Smooth muscle cell (in vitro differentiated cells): ENCODE measurements at regions not wholly inside any gene's neighbourhood (a gene's known extent, or its start where the extent isn't known, plus 50 kb on each side); places are given as distances from the start of the nearest gene placed in this dataset.

Source experiments
- DNase-seq: peaks from one replicate; lab custom pipeline; 2025; ENCODE audit not compliant: unreplicated experiment; lab: John Stamatoyannopoulos, UW
- H2AFZ ChIP-seq: fragments of 200-600 bp; sonication (generic); 2 replicates; pipeline ENCODE4 v1.6.0; 2016; ENCODE audit warnings: antibody characterized with exemption, low read depth, mild to moderate bottlenecking
- H3F3A ChIP-seq: fragments of 200-600 bp; sonication (generic); 2 replicates; pipeline ENCODE4 v1.6.0; 2017; ENCODE audit warnings: antibody characterized with exemption, low read depth
- H3K27ac ChIP-seq: fragments of 200-600 bp; sonication (generic); 2 replicates; pipeline ENCODE4 v1.5.1; 2016; ENCODE audit warnings: low read depth, mild to moderate bottlenecking
- H3K27me3 ChIP-seq: fragments of 200-600 bp; sonication (generic); 2 replicates; pipeline ENCODE4 v1.6.1; 2016; ENCODE audit warnings: low read depth, mild to moderate bottlenecking
- H3K36me3 ChIP-seq: fragments of 200-600 bp; sonication (generic); 2 replicates; pipeline ENCODE4 v1.5.1; 2016; ENCODE audit warnings: low read depth
- H3K4me1 ChIP-seq: fragments of 200-600 bp; sonication (generic); 2 replicates; pipeline ENCODE4 v1.5.1; 2016; ENCODE audit warnings: low read depth
- H3K4me2 ChIP-seq: fragments of 200-600 bp; sonication (generic); 2 replicates; pipeline ENCODE4 v1.6.0; 2016; ENCODE audit warnings: mild to moderate bottlenecking
- H3K4me3 ChIP-seq: fragments of 200-600 bp; sonication (generic); 2 replicates; pipeline ENCODE4 v1.5.1; 2016; ENCODE audit warnings: mild to moderate bottlenecking
- H3K79me2 ChIP-seq: fragments of 200-600 bp; sonication (generic); 2 replicates; pipeline ENCODE4 v1.6.0; 2016; ENCODE audit warnings: low read depth, mild to moderate bottlenecking
- H3K9ac ChIP-seq: fragments of 200-600 bp; sonication (generic); 2 replicates; pipeline ENCODE4 v1.6.0; 2016; ENCODE audit warnings: low read depth
- H3K9me3 ChIP-seq: fragments of 200-600 bp; sonication (generic); replicated peaks from 2 replicates; pipeline ENCODE4 v1.5.1; 2016; ENCODE audit warnings: low read depth
- H4K20me1 ChIP-seq: fragments of 200-600 bp; sonication (generic); 2 replicates; pipeline ENCODE4 v1.6.0; 2016; ENCODE audit warnings: low read depth
- CTCF ChIP-seq: fragments of 200-600 bp; sonication (generic); IDR thresholded peaks from 2 replicates; pipeline ENCODE4 v1.5.1; 2017; ENCODE audit warnings: borderline replicate concordance, mild to moderate bottlenecking, antibody characterized with exemption; ENCODE audit not compliant: insufficient read depth, poor library complexity, severe bottlenecking
- WGBS: methylation state at CpG from one replicate; pipeline ENCODE4 v1.1.7; 2016; ENCODE audit warnings: low lambda C conversion rate; 5-methylcytosine and 5-hydroxymethylcytosine counted together

DNA sequence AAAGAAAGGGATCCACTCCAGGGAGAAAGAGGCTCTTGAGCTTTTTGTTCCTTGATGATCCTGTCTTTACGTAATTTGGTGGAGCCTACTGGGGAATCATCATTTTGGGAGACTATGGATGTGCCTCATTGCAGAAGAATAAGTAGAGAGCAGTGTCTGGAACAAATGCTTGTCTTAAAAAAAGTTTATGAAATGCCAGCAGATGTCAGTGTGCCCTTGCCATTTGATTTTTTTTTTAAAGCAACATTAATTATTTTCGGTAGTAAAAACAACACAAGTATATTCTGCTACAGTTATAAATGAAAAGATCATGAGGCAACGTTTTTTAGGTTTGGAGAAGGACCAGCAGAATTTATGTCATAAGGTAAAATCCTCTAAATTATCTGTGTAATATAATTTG, 934.8 kb upstream of the EEF2KMT start:
- Histone ChIP-seq H3K79me2 (no peaks in the 10 kb centered on the region), H3K9ac (no peak overlapping the region), H3K36me3 (no peaks in the 10 kb centered on the region), H3F3A (no peaks in the 10 kb centered on the region), H3K4me2 (no peak overlapping the region), H3K4me1 (peaks cover 12% of the 10 kb centered on the region), H4K20me1 (no peaks in the 10 kb centered on the region), H3K9me3 (no peaks in the 10 kb centered on the region), H3K27ac (no peak overlapping the region), H3K27me3 (peaks cover 7% of the 10 kb centered on the region), H3K4me3 (no peak overlapping the region), H2AFZ (no peak overlapping the region)
- no peak for TF ChIP-seq CTCF
- no peak for DNase-seq
- 72% methylated on average over 3 of the region's 3 CpGs for WGBS

DNA sequence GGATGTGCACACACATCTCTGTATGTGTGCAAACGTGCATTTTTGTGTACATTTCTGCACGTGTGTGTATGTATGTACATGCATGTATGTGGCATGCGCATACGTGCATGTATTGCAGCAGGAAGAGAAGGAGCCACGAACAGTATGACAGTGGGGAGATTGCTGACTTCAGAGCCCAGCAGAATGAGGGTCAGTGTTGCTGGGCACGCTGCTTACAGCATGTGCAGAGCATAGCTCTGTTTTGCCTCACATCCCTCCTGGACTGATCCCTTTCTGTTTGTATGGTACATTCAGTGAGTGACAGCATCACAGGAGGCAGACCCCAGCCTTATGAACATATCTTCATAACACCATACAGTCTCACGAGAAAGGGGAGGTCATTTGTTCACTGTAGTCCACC, 934.0 kb upstream of the EEF2KMT start:
- TF ChIP-seq CTCF = no peak
- 48% methylated on average over 7 of the region's 7 CpGs for WGBS
- H3K27me3 ChIP-seq = peaks cover 7% of the 10 kb centered on the region

GRCh38 chr16:6031102-6031501, 933.5 kb upstream of the EEF2KMT start:
- no peak for TF ChIP-seq CTCF
- no peaks in the 10 kb centered on the region for H4K20me1 ChIP-seq
- no peaks in the 10 kb centered on the region for H3K36me3 ChIP-seq
- 84% methylated on average over 5 of the region's 5 CpGs for WGBS
- peaks cover 12% of the 10 kb centered on the region for H3K4me1 ChIP-seq
- no peaks in the 10 kb centered on the region for H3K79me2 ChIP-seq
- no peak overlapping the region for H3K4me3 ChIP-seq
- H3K4me2 ChIP-seq = no peak overlapping the region
- no peak overlapping the region for H3K9ac ChIP-seq
- no peak for DNase-seq
- no peaks in the 10 kb centered on the region for H3K9me3 ChIP-seq
- H2AFZ ChIP-seq = no peak overlapping the region
- H3K27ac ChIP-seq = no peak overlapping the region
- H3K27me3 ChIP-seq = peaks cover 7% of the 10 kb centered on the region
- H3F3A ChIP-seq = no peaks in the 10 kb centered on the region

More for the DNA sequence above, 934.0 kb upstream of the EEF2KMT start:
- peaks cover 12% of the 10 kb centered on the region for H3K4me1 ChIP-seq
- H3K79me2 ChIP-seq = no peaks in the 10 kb centered on the region
- H2AFZ ChIP-seq = no peak overlapping the region
- no peak overlapping the region for H3K4me3 ChIP-seq
- H3K9ac ChIP-seq = no peak overlapping the region
- no peaks in the 10 kb centered on the region for H4K20me1 ChIP-seq
- no peaks in the 10 kb centered on the region for H3K36me3 ChIP-seq
- DNase-seq = no peak
- no peaks in the 10 kb centered on the region for H3F3A ChIP-seq
- H3K4me2 ChIP-seq = no peak overlapping the region
- H3K27ac ChIP-seq = no peak overlapping the region
- no peaks in the 10 kb centered on the region for H3K9me3 ChIP-seq

GRCh38 chr16:6027733-6028132, 930.1 kb upstream of the EEF2KMT start:
- peaks cover 12% of the 10 kb centered on the region for H3K27me3 ChIP-seq
- no peaks in the 10 kb centered on the region for H4K20me1 ChIP-seq
- no peaks in the 10 kb centered on the region for H3F3A ChIP-seq
- no peaks in the 10 kb centered on the region for H3K79me2 ChIP-seq
- H3K4me1 ChIP-seq = peaks cover 9% of the 10 kb centered on the region
- H3K9ac ChIP-seq = no peak overlapping the region
- 89% methylated on average over 7 of the region's 7 CpGs for WGBS
- H2AFZ ChIP-seq = no peak overlapping the region
- no peak for TF ChIP-seq CTCF
- no peak for DNase-seq
- no peak overlapping the region for H3K4me3 ChIP-seq
- H3K9me3 ChIP-seq = no peaks in the 10 kb centered on the region
- no peaks in the 10 kb centered on the region for H3K36me3 ChIP-seq
- H3K4me2 ChIP-seq = no peak overlapping the region
- H3K27ac ChIP-seq = no peak overlapping the region
